ENCODE measurements at regions not wholly inside any gene's neighbourhood (a gene's known extent, or its start where the extent isn't known, plus 50 kb on each side); places are given as distances from the start of the nearest gene placed in this dataset.
"Not testable (repeated sequence)": the region's sequence is repeated elsewhere in the genome, so short reads cannot be mapped to it uniquely, and the experiment has no call there.

DNA sequence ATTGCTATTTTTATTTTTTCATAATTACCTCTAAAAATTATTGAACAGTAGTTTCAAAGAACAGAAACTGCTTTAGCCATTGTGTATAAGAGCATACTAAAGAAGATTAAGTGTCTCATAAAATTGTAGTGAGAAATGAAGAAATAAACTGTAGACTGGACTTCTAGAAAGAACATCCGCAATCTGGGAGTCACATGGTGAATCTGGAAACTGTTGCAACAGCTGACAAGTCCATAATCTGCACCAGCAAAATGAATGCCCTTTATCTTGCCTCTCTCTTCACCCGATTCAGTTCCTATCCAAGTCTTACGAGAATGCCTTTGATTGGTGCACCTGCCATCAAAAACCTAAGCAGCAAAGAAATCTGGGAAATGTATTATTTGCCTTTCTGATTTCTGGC, 312.9 kb downstream of the NAF1 start:
- TF ChIP-seq FOXM1 (IDR thresholded peaks at IDR 0.05; ENCODE audit: borderline replicate concordance) (no peak), TARDBP (IDR thresholded peaks at IDR 0.05) (no peak), CTBP1 (IDR thresholded peaks at IDR 0.05; ENCODE audit: borderline replicate concordance) (no peak), ARNT (IDR thresholded peaks at IDR 0.05) (no peak), ELF4 (IDR thresholded peaks at IDR 0.05) (no peak), L3MBTL2 (conservative IDR thresholded peaks at IDR 0.05) (no peak), SUZ12 (IDR thresholded peaks at IDR 0.05) (no peak), BHLHE40 (IDR thresholded peaks at IDR 0.05; ENCODE audit: borderline replicate concordance) (no peak), FOXA1 (IDR thresholded peaks at IDR 0.05) (no peak), ZNF384 (IDR thresholded peaks at IDR 0.05) (no peak), LEF1 (IDR thresholded peaks at IDR 0.05; ENCODE audit: borderline replicate concordance) (no peak), SP1 (IDR thresholded peaks at IDR 0.05) (no peak), HDGF (IDR thresholded peaks at IDR 0.05; ENCODE audit: borderline replicate concordance) (no peak), NFRKB (IDR thresholded peaks at IDR 0.05) (no peak)
- ChIA-PET POLR2A (no interaction called here), CTCF (no interaction called here)
- no peak for DNase-seq (ENCODE audit: extremely low spot score)

DNA sequence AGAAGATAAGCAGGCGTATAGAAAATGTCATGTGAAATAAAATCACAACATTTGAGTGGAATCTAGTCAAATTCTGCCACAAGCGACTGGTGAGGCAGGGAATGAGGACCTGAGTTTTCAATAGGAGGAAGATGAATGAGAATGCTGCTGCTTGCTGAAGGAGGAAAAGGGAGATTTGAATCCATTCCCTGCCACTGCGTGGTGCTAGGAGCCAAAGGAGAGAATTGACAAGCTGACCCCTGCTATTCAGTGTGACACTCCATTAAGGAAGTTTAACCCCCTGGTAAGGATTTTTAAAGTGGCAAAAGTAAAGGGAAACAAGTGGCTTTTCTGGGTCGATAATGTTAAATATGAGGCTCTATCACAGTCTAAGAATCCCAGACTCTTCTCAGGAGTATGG, 314.0 kb downstream of the NAF1 start:
- TF ChIP-seq, protein P1, sequence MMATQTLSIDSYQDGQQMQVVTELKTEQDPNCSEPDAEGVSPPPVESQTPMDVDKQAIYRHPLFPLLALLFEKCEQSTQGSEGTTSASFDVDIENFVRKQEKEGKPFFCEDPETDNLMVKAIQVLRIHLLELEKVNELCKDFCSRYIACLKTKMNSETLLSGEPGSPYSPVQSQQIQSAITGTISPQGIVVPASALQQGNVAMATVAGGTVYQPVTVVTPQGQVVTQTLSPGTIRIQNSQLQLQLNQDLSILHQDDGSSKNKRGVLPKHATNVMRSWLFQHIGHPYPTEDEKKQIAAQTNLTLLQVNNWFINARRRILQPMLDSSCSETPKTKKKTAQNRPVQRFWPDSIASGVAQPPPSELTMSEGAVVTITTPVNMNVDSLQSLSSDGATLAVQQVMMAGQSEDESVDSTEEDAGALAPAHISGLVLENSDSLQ (IDR thresholded peaks at IDR 0.05): no peak
- TF ChIP-seq CTBP1 (IDR thresholded peaks at IDR 0.05; ENCODE audit: borderline replicate concordance) (no peak), SUZ12 (IDR thresholded peaks at IDR 0.05) (no peak)
- ChIA-PET POLR2A (no interaction called here), CTCF (no interaction called here)
- no peak for DNase-seq (ENCODE audit: extremely low spot score)

DNA sequence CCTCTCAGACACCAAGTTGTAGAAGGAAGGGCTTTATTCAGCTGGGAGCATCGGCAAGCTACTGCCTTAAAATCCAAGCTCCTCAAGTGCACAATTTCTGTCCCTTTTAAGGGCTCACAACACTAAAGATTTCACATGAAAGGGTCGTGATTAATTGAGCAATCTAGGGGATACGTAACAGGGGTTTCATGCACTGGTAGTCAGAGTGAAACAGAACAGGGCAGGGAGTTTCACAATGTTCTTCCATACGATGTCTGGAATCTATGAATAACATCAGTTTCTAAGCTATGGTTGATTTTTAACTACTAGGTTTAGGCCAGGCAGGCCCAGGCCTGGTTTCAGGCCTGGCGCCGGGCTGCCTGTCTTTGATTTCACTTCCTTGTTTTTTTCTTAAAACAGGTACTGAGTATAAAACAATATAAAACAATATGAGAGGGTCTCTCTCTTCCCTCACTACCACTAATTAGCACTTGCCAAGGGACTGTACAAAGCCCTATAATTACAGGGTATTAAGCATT, 315.4 kb downstream of the NAF1 start:
- CTCF ChIA-PET; DNase-seq (ENCODE audit: extremely low spot score); POLR2A ChIA-PET: not testable (repeated sequence)

DNA sequence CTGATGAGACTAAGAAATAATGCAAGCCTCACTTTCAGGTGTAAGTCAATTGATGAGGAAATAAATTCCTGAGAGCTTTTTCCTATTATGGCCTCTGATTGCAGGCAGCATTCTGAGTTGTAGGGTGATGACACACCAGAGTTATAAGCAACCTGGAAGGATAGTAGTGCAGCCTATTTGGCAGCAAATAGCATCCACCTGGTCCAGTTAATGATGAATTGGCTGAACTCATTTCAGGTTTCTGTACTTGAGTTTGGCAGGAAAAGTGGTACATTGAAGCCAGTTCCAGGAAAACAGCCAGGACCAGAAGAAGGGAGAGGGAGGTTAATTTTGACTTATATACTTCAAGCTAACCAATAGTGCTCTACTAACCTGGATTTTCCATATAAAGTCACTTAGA, 316.8 kb downstream of the NAF1 start:
- no peak for TF ChIP-seq TARDBP (IDR thresholded peaks at IDR 0.05)
- TF ChIP-seq, protein P1 (IDR thresholded peaks at IDR 0.05): no peak
- no peak for TF ChIP-seq BHLHE40 (IDR thresholded peaks at IDR 0.05; ENCODE audit: borderline replicate concordance)
- TF ChIP-seq FOXK2 (IDR thresholded peaks at IDR 0.05): no peak
- no peak for TF ChIP-seq LEF1 (IDR thresholded peaks at IDR 0.05; ENCODE audit: borderline replicate concordance)
- no peak for TF ChIP-seq HDGF (IDR thresholded peaks at IDR 0.05; ENCODE audit: borderline replicate concordance)
- no peak for TF ChIP-seq CTBP1 (IDR thresholded peaks at IDR 0.05; ENCODE audit: borderline replicate concordance)
- no peak for TF ChIP-seq FOXA1 (IDR thresholded peaks at IDR 0.05)
- no peak for TF ChIP-seq ZNF384 (IDR thresholded peaks at IDR 0.05)
- TF ChIP-seq L3MBTL2 (conservative IDR thresholded peaks at IDR 0.05): no peak
- no peak for TF ChIP-seq SP1 (IDR thresholded peaks at IDR 0.05)
- no peak for TF ChIP-seq NFRKB (IDR thresholded peaks at IDR 0.05)
- TF ChIP-seq ELF4 (IDR thresholded peaks at IDR 0.05): no peak
- no peak for TF ChIP-seq ARNT (IDR thresholded peaks at IDR 0.05)
- TF ChIP-seq SUZ12 (IDR thresholded peaks at IDR 0.05): no peak
- no peak for TF ChIP-seq FOXM1 (IDR thresholded peaks at IDR 0.05; ENCODE audit: borderline replicate concordance)
- no peak for DNase-seq (ENCODE audit: extremely low spot score)
- CTCF ChIA-PET: interaction anchor here (0.7 kb wide), 1 partner anchor 10 kb away, joined by 3 read pairs; no protein-coding TSS in a partner anchor
- POLR2A ChIA-PET: no interaction called here

DNA sequence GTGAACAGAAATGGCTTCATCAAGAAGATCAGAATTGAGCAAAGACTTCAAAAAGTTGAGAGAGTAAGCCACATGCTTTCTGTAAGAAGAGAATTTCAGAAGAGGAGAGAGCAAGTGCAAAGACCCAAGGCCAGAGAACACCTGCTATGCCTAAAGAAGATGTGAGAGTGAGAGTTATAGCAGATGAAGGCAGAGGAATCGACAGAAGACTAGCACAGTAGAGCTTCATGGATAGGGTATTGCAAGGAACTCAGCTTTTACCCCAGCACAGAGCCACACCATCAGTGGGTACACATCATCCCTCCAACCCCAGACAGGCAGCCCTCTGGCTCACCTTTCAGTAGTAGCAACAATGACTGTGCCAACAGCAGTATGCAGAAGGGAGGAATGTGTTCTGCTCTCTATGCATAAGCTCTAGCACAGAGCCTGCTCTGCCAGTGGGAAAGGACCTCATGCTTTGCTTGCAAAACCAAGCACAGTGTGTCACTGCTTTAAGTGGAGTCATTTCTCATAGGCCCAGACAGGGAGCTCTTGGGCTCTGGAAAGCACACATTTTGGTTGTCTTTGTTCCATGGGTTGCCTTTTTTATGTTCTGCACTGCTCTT, 318.6 kb downstream of the NAF1 start:
- TF ChIP-seq SP1 (IDR thresholded peaks at IDR 0.05) (no peak), ZNF384 (IDR thresholded peaks at IDR 0.05) (no peak), FOXK2 (IDR thresholded peaks at IDR 0.05) (no peak), CTBP1 (IDR thresholded peaks at IDR 0.05; ENCODE audit: borderline replicate concordance) (no peak), ELF4 (IDR thresholded peaks at IDR 0.05) (no peak), HDGF (IDR thresholded peaks at IDR 0.05; ENCODE audit: borderline replicate concordance) (no peak), TARDBP (IDR thresholded peaks at IDR 0.05) (no peak), LEF1 (IDR thresholded peaks at IDR 0.05; ENCODE audit: borderline replicate concordance) (no peak), L3MBTL2 (conservative IDR thresholded peaks at IDR 0.05) (no peak), NFRKB (IDR thresholded peaks at IDR 0.05) (no peak), FOXA1 (IDR thresholded peaks at IDR 0.05) (no peak), ARNT (IDR thresholded peaks at IDR 0.05) (no peak), SUZ12 (IDR thresholded peaks at IDR 0.05) (no peak)
- TF ChIP-seq, protein P1 (IDR thresholded peaks at IDR 0.05): no peak
- ChIA-PET POLR2A (no interaction called here), CTCF (no interaction called here)
- no peak for DNase-seq (ENCODE audit: extremely low spot score)

DNA sequence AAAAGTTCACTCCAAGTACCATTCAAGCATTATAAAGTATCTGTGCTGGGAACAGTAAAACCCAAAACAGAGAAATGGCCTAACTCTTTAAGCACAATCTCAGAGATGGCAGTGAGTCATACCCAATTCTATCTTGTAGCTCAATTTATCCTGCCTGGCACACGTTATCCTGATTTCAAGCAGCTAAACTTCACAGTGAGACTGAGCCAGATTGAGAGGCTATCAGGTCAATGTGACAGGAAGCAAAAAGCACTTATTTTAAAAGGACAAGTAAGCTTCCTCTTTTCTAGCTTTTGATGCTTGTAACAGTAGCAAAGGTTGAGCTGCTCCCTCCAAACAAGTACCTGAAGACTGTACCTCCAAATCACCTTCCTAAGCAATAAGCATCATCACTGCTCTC, 324.9 kb downstream of the NAF1 start:
- TF ChIP-seq SUZ12 (IDR thresholded peaks at IDR 0.05) (no peak), NFRKB (IDR thresholded peaks at IDR 0.05) (no peak), FOXA1 (IDR thresholded peaks at IDR 0.05) (no peak), BHLHE40 (IDR thresholded peaks at IDR 0.05; ENCODE audit: borderline replicate concordance) (no peak), HDGF (IDR thresholded peaks at IDR 0.05; ENCODE audit: borderline replicate concordance) (no peak), SP1 (IDR thresholded peaks at IDR 0.05) (no peak), ARNT (IDR thresholded peaks at IDR 0.05) (no peak), FOXK2 (IDR thresholded peaks at IDR 0.05) (no peak), ELF4 (IDR thresholded peaks at IDR 0.05) (no peak), LEF1 (IDR thresholded peaks at IDR 0.05; ENCODE audit: borderline replicate concordance) (no peak), CTBP1 (IDR thresholded peaks at IDR 0.05; ENCODE audit: borderline replicate concordance) (no peak), TARDBP (IDR thresholded peaks at IDR 0.05) (no peak), ZNF384 (IDR thresholded peaks at IDR 0.05) (no peak), L3MBTL2 (conservative IDR thresholded peaks at IDR 0.05) (no peak), FOXM1 (IDR thresholded peaks at IDR 0.05; ENCODE audit: borderline replicate concordance) (no peak)
- TF ChIP-seq, protein P1 (IDR thresholded peaks at IDR 0.05): no peak
- ChIA-PET POLR2A (no interaction called here), CTCF (no interaction called here)
- DNase-seq (ENCODE audit: extremely low spot score): no peak
